Upper lobe of left lung (tissue), 6 donors: ENCODE measurements at regions not wholly inside any gene's neighbourhood (a gene's known extent, or its start where the extent isn't known, plus 50 kb on each side); places are given as distances from the start of the nearest gene placed in this dataset.
A peak's percentile ranks its signal among the peaks of the same experiment; 100 is the strongest.

Experiments
- ATAC-seq, 2 donors: fragments of 200-7000 bp; cut with Tn5 transposase; one replicate each; pipeline ENCODE4 v1.9.1; 2022; ENCODE audit warnings: mild to moderate bottlenecking in 2 of 2, moderate library complexity in 2 of 2; ENCODE audit not compliant: low FRiP score in 2 of 2
- DNase-seq, 2 donors: peaks; one replicate each; pipeline ENCODE4 v3.0.0-alpha.2; 2019 to 2020
- H3K27ac ChIP-seq, 4 donors: fragments of 200-600 bp; sonication (generic); one replicate each; pipeline ENCODE4 v1.5.1; 2016 to 2019
- H3K27me3 ChIP-seq, 4 donors: fragments of 200-600 bp; sonication (generic); one replicate each; pipeline ENCODE4 v1.5.1; 2017 to 2019
- H3K36me3 ChIP-seq, 4 donors: fragments of 200-600 bp; sonication (generic); one replicate each; pipeline ENCODE4 v1.5.1; 2016 to 2019
- H3K4me1 ChIP-seq, 4 donors: fragments of 200-600 bp; sonication (generic); one replicate each; pipeline ENCODE4 v1.5.1; 2018 to 2019
- H3K4me3 ChIP-seq, 4 donors: fragments of 200-600 bp; sonication (generic); one replicate each; pipeline ENCODE4 v1.5.1; 2017 to 2019; ENCODE audit warnings: mild to moderate bottlenecking in 2 of 4, moderate library complexity in 1 of 4
- H3K9me3 ChIP-seq, 4 donors: fragments of 200-600 bp; sonication (generic); one replicate each; pipeline ENCODE4 v1.5.1; 2018 to 2019
- EP300 ChIP-seq, 4 donors: sonication (generic); formaldehyde crosslinking; IDR thresholded peaks; one replicate each; pipeline ENCODE4 v1.5.1; 2017; ENCODE audit warnings: antibody characterized with exemption in 4 of 4, control low read depth in 2 of 4
- POLR2A ChIP-seq, 4 donors: fragments of 450-650 bp; IDR thresholded peaks; one replicate each; pipeline ENCODE4 v1.5.1; 2016 to 2017; ENCODE audit warnings: antibody characterized with exemption in 4 of 4, mild to moderate bottlenecking in 2 of 4
- POLR2AphosphoS5 ChIP-seq, 2 donors: sonication (generic); formaldehyde crosslinking; IDR thresholded peaks; one replicate each; pipeline ENCODE4 v1.5.1; 2017; ENCODE audit warnings: antibody characterized with exemption in 2 of 2
- WGBS, 2 donors: methylation state at CpG; one replicate each; pipeline ENCODE4 v1.1.5; 2017 to 2018; 5-methylcytosine and 5-hydroxymethylcytosine counted together
- TF ChIP-seq, protein P1 (sequence below), 6 experiments: fragments of 450-650 bp in 4 of 6; fragments of 200-600 bp in 2 of 6; sonication (generic) in 2 of 6; IDR thresholded peaks; one replicate each; pipeline ENCODE4 v1.5.1; 2016 to 2019; ENCODE audit warnings: antibody characterized with exemption in 6 of 6
- donor health status: DM: no; HTN: no; CAD: no; lungs with moderate emphysema.
- donor health status: DM: no; HTN: yes; CAD: no; lungs with severe emphysema.

DNA sequence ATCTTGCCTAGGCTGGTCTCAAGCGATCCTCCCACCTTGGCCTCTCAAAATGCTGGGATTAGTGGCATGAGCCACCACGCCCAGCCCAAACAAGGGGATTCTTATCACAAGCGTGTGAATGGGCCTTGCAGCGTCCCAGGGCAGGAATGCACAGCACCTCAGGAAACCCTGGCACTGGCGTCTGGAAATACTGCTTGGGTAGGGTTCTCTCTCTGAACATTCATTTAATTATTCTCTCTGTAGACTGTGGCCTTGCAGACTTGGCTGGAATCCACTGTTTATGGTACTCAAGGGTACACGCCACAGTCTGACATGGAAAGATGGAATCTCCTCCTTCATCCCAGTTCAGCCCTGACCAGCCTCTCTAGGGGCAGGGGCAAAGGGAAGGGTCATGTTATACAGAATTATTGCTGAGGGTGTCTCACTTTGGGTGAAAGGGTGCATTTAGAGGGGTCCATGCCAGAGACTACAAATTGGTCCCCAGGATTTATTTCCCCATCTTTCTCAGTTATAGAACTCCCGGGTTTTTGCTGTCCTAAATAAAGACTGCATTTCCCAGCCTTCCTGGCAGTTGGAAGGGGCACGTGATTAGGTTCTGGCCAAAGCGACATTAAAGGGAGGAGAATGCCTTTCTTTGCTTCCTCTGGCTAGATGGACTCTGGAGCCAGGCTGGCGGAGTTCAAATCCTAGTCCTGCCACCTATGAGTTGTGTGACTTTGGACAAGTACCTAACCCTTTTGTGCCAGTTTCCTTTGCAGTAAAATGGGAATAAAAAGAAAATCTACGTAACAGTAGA lies 147.2 kb upstream of the HAAO start:
- DNase-seq (no peak), ATAC-seq (no peak)
- 60 to 65% methylated on average over 11 of the region's 11 CpGs for WGBS, 2 donors

DNA sequence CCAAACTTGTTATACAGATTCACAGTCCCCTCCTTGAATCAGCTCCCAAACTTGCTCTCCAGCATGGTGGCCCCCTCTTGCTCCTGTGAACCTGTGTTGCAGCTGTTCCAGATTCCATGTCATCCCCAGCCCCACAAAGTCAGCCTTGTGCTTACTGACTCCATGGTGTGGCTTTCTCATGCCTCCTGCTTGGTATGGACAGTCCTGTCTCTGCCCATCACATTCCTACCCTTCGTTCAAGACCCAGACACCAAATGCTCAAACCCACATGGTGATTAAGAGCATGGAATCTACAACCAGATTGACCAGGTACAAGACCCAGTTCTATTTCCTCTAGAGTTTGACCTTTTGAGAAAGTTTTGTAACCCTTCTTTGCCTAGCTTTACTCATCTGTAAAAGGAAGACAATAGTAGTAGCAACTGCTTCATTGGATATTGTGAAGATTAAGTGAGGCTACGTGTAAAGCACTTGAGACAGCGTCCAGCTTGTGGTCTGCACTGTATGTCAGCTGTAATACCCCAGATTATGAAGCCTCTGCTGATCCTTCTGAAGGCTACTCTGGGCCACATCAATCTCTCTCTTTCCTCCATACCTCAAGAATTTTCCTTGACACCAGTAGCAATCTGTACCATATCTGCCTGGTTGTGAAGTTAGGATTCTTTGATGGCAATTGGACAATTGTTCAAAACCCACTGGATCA lies 146.4 kb upstream of the HAAO start:
- Histone ChIP-seq H3K36me3 (no peaks in the 10 kb centered on the region), H3K9me3 (no peaks in the 10 kb centered on the region), H3K27me3 (no peaks in the 10 kb centered on the region), H3K4me1 (peaks cover 16 to 29% (median 22%) of the 10 kb centered on the region in 4 donors), H3K4me3 (no peak overlapping the region), H3K27ac (peak overlapping the region in 2 of 4 donors; percentile 29 to 71)
- 94 to 95% methylated on average over 3 of the region's 3 CpGs for WGBS, 2 donors
- ATAC-seq (no peak), DNase-seq (no peak)
- no peak for TF ChIP-seq POLR2AphosphoS5 (IDR thresholded peaks at IDR 0.05)
- no peak for TF ChIP-seq EP300 (IDR thresholded peaks at IDR 0.05)
- no peak for TF ChIP-seq POLR2A (IDR thresholded peaks at IDR 0.05)
- TF ChIP-seq, protein P1, sequence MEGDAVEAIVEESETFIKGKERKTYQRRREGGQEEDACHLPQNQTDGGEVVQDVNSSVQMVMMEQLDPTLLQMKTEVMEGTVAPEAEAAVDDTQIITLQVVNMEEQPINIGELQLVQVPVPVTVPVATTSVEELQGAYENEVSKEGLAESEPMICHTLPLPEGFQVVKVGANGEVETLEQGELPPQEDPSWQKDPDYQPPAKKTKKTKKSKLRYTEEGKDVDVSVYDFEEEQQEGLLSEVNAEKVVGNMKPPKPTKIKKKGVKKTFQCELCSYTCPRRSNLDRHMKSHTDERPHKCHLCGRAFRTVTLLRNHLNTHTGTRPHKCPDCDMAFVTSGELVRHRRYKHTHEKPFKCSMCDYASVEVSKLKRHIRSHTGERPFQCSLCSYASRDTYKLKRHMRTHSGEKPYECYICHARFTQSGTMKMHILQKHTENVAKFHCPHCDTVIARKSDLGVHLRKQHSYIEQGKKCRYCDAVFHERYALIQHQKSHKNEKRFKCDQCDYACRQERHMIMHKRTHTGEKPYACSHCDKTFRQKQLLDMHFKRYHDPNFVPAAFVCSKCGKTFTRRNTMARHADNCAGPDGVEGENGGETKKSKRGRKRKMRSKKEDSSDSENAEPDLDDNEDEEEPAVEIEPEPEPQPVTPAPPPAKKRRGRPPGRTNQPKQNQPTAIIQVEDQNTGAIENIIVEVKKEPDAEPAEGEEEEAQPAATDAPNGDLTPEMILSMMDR (IDR thresholded peaks at IDR 0.05), result no peak

More for the DNA sequence above, 147.2 kb upstream of the HAAO start:
- Histone ChIP-seq H3K27me3 (no peaks in the 10 kb centered on the region), H3K27ac (peak overlapping the region in 2 of 4 donors; percentile 29 to 71), H3K4me1 (peaks cover 14 to 21% (median 16%) of the 10 kb centered on the region in 4 donors), H3K36me3 (no peaks in the 10 kb centered on the region), H3K4me3 (no peak overlapping the region), H3K9me3 (no peaks in the 10 kb centered on the region)
- TF ChIP-seq EP300 (IDR thresholded peaks at IDR 0.05), result no peak
- TF ChIP-seq, protein P1 (IDR thresholded peaks at IDR 0.05), result no peak
- TF ChIP-seq POLR2AphosphoS5 (IDR thresholded peaks at IDR 0.05), result no peak
- TF ChIP-seq POLR2A (IDR thresholded peaks at IDR 0.05), result no peak

DNA sequence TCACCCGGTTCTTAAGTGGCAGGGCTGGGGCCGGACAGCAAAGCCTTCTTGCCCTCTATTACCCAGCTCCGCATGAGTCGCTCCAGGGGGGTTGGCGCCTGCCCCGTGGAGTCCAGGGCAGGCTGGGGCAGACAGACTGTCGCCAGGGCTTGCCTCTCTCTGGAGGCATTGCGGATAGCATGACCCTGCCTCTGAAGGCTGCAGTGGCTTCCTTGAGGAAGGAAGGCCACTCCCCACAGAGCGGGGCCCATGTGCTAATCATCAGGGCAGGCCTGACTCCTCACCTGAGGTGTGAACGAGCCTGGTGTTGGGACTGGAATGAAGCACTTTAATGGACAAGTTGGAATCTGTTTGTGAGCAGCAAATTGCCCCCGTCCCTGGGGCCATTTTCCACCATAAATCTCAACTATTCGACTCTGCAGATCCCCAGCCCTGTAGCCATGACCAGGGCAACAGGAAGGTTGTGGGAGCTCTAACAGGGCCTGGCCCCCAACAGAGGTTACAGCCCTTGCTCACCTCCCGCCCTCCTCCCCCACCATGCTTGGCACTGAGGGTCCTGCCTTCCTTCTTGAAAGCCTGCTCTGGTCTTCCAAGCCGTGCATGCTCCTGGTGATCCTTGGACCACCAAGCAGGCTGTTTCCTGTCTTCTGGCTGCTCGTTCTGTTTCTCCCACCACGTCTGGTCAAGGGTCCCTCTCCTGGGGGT lies 144.9 kb upstream of the HAAO start:
- no peaks in the 10 kb centered on the region for H3K27me3 ChIP-seq
- ATAC-seq (no peak), DNase-seq (no peak)
- peaks cover 21 to 42% (median 32%) of the 10 kb centered on the region in 4 donors for H3K4me1 ChIP-seq
- no peak overlapping the region for H3K4me3 ChIP-seq
- peak overlapping the region in 2 of 4 donors; percentile 0 to 63 for H3K27ac ChIP-seq
- WGBS, 2 donors, result 72 to 87% methylated on average over 7 to 16 of the region's 16 CpGs
- no peak for TF ChIP-seq EP300 (IDR thresholded peaks at IDR 0.05)
- no peak for TF ChIP-seq POLR2A (IDR thresholded peaks at IDR 0.05)
- no peak for TF ChIP-seq POLR2AphosphoS5 (IDR thresholded peaks at IDR 0.05)
- TF ChIP-seq, protein P1 (IDR thresholded peaks at IDR 0.05), result no peak
- no peaks in the 10 kb centered on the region for H3K36me3 ChIP-seq
- H3K9me3 ChIP-seq, result no peaks in the 10 kb centered on the region

DNA sequence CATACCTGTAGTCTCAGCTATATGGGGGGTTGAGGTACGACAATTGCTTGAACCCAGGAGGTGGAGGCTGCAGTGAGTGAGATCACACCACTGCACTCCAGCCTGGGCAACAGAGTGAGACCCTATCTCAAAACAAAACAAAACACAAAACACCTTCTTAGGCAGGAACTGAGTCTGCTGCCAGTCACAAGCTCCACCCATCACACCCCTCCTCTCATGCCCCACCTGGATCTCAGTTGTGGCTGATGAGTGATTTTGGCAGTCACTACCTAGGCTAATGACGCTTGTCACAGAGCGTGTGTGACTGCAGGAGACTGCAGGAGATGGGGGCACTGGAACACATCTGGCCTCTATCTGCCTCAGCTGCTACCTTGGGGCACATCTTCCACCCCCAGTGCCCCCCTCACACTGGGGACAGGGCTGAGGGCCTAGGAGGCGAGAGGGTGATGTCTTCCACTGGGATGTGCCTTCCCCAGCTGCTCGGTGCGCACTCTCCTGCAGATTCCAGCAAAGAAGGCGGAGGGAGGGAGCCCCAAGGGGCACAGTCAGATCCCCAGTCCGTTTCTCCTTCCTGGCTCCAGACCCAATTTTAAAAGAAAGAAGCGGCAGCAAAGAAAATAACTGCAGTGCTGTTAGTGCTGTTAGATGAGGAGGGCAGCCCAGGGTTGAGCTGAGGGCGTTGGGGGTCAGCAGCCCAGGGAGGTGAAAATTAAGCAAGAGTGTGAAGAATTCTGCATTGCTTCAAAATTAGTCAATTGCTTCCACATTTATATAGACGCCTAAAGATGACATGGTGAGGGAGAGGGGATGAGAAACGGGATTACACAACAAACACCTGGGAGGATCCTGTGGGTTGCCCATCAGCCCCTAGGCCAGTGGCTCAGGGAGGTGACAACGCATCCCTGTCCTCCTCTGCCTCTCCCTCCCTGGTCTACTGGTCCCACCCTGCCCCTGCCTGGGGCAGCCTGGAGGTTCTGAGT lies 143.6 kb upstream of the HAAO start:
- Histone ChIP-seq H3K36me3 (no peaks in the 10 kb centered on the region), H3K4me3 (no peak overlapping the region), H3K27ac (peak overlapping the region in 1 of 4 donors; percentile 63), H3K4me1 (peaks cover 25 to 55% (median 40%) of the 10 kb centered on the region in 4 donors), H3K27me3 (no peaks in the 10 kb centered on the region), H3K9me3 (no peaks in the 10 kb centered on the region)
- DNase-seq (no peak), ATAC-seq (peak in 1 of 2 donors; percentile 42)
- TF ChIP-seq, protein P1 (IDR thresholded peaks at IDR 0.05), result no peak
- TF ChIP-seq EP300 (IDR thresholded peaks at IDR 0.05), result no peak
- 74% methylated on average over 11 to 12 of the region's 13 CpGs for WGBS, 2 donors
